Neural cell (in vitro differentiated cells): ENCODE measurements at regions not wholly inside any gene's neighbourhood (a gene's known extent, or its start where the extent isn't known, plus 50 kb on each side); places are given as distances from the start of the nearest gene placed in this dataset.

ENCODE experiments used
- EP300 ChIP-seq: fragments of 450-650 bp; conservative IDR thresholded peaks from 2 replicates; pipeline ENCODE4 v1.6.1; 2014; ENCODE audit warnings: antibody characterized with exemption, mild to moderate bottlenecking, moderate library complexity; ENCODE audit not compliant: poor library complexity, severe bottlenecking
- EZH2 ChIP-seq: fragments of 200-600, 300-800 bp; shearing (Covaris generic), sonication (generic); IDR thresholded peaks from 2 replicates; pipeline ENCODE4 v1.6.1; 2014; ENCODE audit warnings: antibody characterized with exemption, low read length, borderline replicate concordance, mild to moderate bottlenecking; ENCODE audit not compliant: insufficient read depth, poor library complexity, severe bottlenecking
- POLR2AphosphoS5 ChIP-seq: IDR thresholded peaks from 2 replicates; pipeline ENCODE4 v1.6.1; 2012
- SMC3 ChIP-seq: fragments of 450-650 bp; conservative IDR thresholded peaks from 2 replicates; pipeline ENCODE4 v1.6.1; 2014; ENCODE audit warnings: antibody characterized with exemption, mild to moderate bottlenecking, moderate library complexity; ENCODE audit not compliant: poor library complexity
- TAF1 ChIP-seq: IDR thresholded peaks from 2 replicates; pipeline ENCODE4 v1.6.1; 2012; ENCODE audit warnings: low read depth
- TF ChIP-seq, protein P1 (sequence below): fragments of 450-650 bp; IDR thresholded peaks from 2 replicates; pipeline ENCODE4 v1.5.1; 2014; ENCODE audit warnings: antibody characterized with exemption, mild to moderate bottlenecking, moderate library complexity; ENCODE audit not compliant: poor library complexity, severe bottlenecking

DNA sequence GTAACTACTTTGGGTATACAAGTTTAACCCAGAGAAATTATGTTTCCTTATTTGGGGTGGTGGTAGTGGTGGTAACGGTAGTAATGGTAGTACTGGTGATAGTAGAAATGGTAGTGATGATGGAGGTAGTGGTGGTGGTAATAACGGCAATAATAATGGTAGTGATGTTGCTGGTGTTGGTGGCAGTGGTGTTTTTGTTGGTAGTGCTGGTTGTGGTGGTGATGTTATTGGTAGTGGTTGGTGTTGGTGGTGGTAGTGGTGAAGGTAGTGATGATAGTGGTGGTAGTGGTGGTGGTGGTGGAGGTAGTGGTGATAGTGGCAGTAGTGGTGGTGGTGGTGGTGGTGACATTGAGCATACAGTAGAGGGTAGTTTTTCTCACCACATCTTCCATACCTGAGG is 95.6 kb downstream of the TMEM30B start:
- TF ChIP-seq, protein P1, sequence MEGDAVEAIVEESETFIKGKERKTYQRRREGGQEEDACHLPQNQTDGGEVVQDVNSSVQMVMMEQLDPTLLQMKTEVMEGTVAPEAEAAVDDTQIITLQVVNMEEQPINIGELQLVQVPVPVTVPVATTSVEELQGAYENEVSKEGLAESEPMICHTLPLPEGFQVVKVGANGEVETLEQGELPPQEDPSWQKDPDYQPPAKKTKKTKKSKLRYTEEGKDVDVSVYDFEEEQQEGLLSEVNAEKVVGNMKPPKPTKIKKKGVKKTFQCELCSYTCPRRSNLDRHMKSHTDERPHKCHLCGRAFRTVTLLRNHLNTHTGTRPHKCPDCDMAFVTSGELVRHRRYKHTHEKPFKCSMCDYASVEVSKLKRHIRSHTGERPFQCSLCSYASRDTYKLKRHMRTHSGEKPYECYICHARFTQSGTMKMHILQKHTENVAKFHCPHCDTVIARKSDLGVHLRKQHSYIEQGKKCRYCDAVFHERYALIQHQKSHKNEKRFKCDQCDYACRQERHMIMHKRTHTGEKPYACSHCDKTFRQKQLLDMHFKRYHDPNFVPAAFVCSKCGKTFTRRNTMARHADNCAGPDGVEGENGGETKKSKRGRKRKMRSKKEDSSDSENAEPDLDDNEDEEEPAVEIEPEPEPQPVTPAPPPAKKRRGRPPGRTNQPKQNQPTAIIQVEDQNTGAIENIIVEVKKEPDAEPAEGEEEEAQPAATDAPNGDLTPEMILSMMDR, result no peak
- TF ChIP-seq TAF1 (no peak), EP300 (no peak), EZH2 (no peak), SMC3 (no peak), POLR2AphosphoS5 (no peak)
